Dedifferentiated amniotic fluid mesenchymal stem cell (primary cell): ENCODE measurements at regions not wholly inside any gene's neighbourhood (a gene's known extent, or its start where the extent isn't known, plus 50 kb on each side); places are given as distances from the start of the nearest gene placed in this dataset.

Experiments
- DNase-seq: peaks from one replicate; pipeline ENCODE4 v3.0.0-alpha.2; 2016; ENCODE audit errors: extremely low spot score

- no peak for DNase-seq
Observed at GRCh38 chr11:97140885-97141494, 751.2 kb downstream of the JRKL start.

GRCh38 chr11:97143463-97143862 is 753.6 kb downstream of the JRKL start:
- no peak for DNase-seq

GRCh38 chr11:97149741-97150140 is 759.9 kb downstream of the JRKL start:
- no peak for DNase-seq

GRCh38 chr11:97157221-97157740 is 767.5 kb downstream of the JRKL start:
- no peak for DNase-seq

GRCh38 chr11:97158243-97158642 is 768.4 kb downstream of the JRKL start:
- no peak for DNase-seq

GRCh38 chr11:97163631-97164191 is 773.9 kb downstream of the JRKL start:
- no peak for DNase-seq

- DNase-seq: no peak
Observed at GRCh38 chr11:97201743-97202612, 812.2 kb downstream of the JRKL start.

GRCh38 chr11:97202613-97203292 is 812.9 kb downstream of the JRKL start:
- no peak for DNase-seq

GRCh38 chr11:97218011-97218410 is 828.2 kb downstream of the JRKL start:
- no peak for DNase-seq

GRCh38 chr11:97223647-97224046 is 833.8 kb downstream of the JRKL start:
- no peak for DNase-seq

GRCh38 chr11:97224396-97224795 is 834.6 kb downstream of the JRKL start:
- no peak for DNase-seq

GRCh38 chr11:97225794-97226193 is 836.0 kb downstream of the JRKL start:
- DNase-seq: no peak

- no peak for DNase-seq
Observed at GRCh38 chr11:97229936-97230335, 840.1 kb downstream of the JRKL start.

GRCh38 chr11:97231231-97231630 is 841.4 kb downstream of the JRKL start:
- no peak for DNase-seq

GRCh38 chr11:97234016-97234415 is 844.2 kb downstream of the JRKL start:
- no peak for DNase-seq

- DNase-seq: no peak
Observed at GRCh38 chr11:97237151-97237550, 847.3 kb downstream of the JRKL start.

- DNase-seq: no peak
Observed at GRCh38 chr11:97247601-97248000, 857.8 kb downstream of the JRKL start.

- no peak for DNase-seq
Observed at GRCh38 chr11:97254790-97255189, 865.0 kb downstream of the JRKL start.

GRCh38 chr11:97259434-97259833 is 869.6 kb downstream of the JRKL start:
- no peak for DNase-seq

GRCh38 chr11:97259884-97260283 is 870.1 kb downstream of the JRKL start:
- DNase-seq: no peak

- no peak for DNase-seq
Observed at GRCh38 chr11:97263183-97263858, 873.5 kb downstream of the JRKL start.

- DNase-seq: no peak
Observed at GRCh38 chr11:97269527-97269926, 879.7 kb downstream of the JRKL start.
